GM18507 (cell line): ENCODE measurements at regions not wholly inside any gene's neighbourhood (a gene's known extent, or its start where the extent isn't known, plus 50 kb on each side); places are given as distances from the start of the nearest gene placed in this dataset.
"Not testable (repeated sequence)": the region's sequence is repeated elsewhere in the genome, so short reads cannot be mapped to it uniquely, and the experiment has no call there.

ENCODE experiments used
- DNase-seq: peaks from one replicate; pipeline ENCODE4 v3.0.0; 2011; ENCODE audit warnings: low read depth; ENCODE audit not compliant: insufficient read length; ENCODE audit errors: extremely low spot score
- FAIRE-seq: peaks from 2 replicates; lab custom pipeline; 2011; peaks lifted over from hg19 to GRCh38; lab: Jason Lieb, UNC

DNA sequence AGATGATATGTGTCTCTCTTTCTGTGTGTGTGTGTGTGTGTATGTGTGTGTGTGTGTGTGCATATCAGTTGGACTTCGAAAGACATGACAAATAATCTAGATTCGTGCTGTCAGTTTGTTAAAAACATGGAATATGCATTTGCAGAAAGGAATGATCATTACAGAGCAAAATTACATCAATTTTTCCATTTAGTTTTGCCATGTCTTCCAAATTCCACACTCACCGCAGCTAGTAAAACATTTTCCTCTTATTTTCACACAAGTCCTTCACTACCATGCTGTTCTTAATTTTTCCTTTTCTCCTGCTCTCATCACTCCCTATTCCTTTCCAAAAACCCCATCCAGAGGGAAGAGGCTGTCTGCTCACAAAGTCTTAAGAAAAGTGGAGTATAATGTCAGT, 1191.4 kb upstream of the SLC39A10 start:
- DNase-seq (no peak), FAIRE-seq (no peak)

- DNase-seq (no peak), FAIRE-seq (no peak)
These were observed 1191.9 kb upstream of the SLC39A10 start for GRCh38 chr2:194464964-194465638.

DNA sequence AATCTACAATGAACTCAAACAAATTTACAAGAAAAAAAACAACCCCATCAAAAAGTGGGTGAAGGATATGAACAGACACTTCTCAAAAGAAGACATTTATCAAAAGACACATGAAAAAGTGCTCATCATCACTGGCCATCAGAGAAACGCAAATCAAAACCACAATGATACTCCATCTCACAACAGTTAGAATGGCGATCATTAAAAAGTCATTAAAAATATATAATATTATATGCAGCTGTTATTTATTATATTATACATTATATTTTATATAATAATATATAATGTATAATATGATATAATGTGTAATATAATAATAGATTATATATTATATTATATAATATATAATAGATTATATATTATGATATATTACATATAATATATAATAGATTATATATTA, 1194.1 kb upstream of the SLC39A10 start:
- not testable (repeated sequence) for DNase-seq, FAIRE-seq

DNA sequence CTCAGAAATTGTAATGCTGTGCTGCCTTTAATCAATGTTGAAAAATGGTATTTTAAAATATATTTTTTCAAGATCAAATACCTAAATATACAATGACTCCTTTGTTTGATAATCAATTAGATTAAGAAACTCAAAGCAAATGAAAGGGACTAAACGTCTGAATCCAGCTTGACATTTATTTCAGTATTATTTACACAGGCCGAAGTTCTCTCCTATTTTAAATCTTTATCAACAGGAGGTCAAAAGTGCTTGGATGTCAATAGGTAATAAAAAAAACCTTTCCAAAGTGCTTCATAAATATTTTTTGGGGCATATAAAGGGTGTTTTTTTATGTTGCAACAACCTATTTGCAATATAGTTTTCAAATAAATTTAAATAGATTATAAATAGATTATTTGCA, 1201.7 kb upstream of the SLC39A10 start:
- DNase-seq (no peak), FAIRE-seq (no peak)

DNA sequence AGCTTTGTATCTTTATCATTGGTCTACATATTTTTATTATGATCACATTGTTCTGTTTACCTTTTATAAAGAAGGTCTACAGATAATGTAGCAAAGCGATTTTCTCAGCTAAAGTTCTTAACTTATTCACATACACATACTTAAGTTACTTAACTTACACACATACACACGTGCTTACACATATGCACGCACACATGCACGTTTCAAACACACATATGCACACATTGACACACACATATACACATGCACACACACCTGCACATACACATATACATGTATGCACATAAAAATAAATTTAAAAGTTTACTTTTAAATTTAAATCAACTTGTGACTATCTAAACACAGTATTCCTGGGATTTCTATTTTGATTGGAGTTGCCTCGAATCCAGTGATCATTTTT, 1204.5 kb upstream of the SLC39A10 start:
- no peak for DNase-seq
- FAIRE-seq = no peak

- no peak for DNase-seq
- no peak for FAIRE-seq
These were observed 1211.8 kb upstream of the SLC39A10 start for GRCh38 chr2:194445226-194445625.

- DNase-seq (no peak), FAIRE-seq (no peak)
These were observed 1213.1 kb upstream of the SLC39A10 start for GRCh38 chr2:194443926-194444325.

DNA sequence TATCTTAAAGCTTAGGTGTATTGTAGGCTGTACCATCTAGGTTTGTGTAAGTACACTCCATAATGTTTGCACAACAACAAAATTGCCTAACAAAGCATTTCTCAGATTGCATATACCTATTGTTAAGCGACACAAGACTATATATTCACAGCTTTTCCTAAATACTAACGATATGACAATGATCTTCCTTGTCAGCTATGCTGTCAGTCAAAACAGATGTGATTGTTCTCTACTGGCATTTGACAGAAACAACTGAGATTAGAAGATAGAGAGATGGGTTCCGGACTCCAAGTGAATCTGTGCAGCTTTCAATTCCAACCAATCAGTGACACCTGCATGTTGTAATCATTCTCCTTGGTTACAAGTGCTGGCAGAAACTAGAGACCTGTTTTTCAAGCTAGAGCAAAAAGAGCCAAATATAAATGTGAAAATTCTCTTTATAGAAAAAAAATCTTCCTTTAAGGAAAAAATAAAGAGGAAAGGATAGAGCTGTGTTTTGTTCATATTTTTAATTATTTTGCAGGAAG, 1232.3 kb upstream of the SLC39A10 start:
- FAIRE-seq (no peak), DNase-seq (no peak)

GRCh38 chr2:194411221-194411620, 1245.8 kb upstream of the SLC39A10 start:
- DNase-seq (no peak), FAIRE-seq (no peak)

GRCh38 chr2:194395818-194396217, 1261.2 kb upstream of the SLC39A10 start:
- FAIRE-seq = no peak
- no peak for DNase-seq

- no peak for FAIRE-seq
These were observed 1271.7 kb upstream of the SLC39A10 start for GRCh38 chr2:194385376-194385775.

DNA sequence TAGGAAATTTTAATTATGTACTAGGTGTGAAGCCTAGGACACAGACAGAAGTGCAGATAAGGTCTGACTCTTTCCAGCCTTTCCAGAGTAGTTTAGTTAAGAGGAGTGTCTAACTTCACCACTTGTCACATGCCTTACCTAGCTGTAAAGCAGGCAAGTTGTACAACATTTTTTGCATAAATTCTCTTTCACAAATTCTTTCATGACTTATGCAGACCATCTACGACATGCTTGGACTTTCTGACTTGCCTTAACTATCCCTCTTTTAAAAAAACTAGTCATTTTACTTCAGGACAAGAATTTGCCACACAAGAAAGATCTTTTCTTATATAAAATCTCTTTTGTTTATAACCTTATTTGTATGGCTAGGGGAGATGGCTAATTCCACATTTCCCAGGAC, 1273.6 kb upstream of the SLC39A10 start:
- DNase-seq = no peak
- FAIRE-seq = no peak

More at GRCh38 chr2:194385376-194385775, 1271.7 kb upstream of the SLC39A10 start:
- DNase-seq = no peak

GRCh38 chr2:194382221-194382620, 1274.8 kb upstream of the SLC39A10 start:
- DNase-seq (no peak), FAIRE-seq (no peak)

- no peak for DNase-seq
- FAIRE-seq = no peak
These were observed 1277.0 kb upstream of the SLC39A10 start for GRCh38 chr2:194380011-194380410.

- FAIRE-seq, DNase-seq: not testable (repeated sequence)
These were observed 1289.6 kb upstream of the SLC39A10 start for GRCh38 chr2:194367390-194367789.

DNA sequence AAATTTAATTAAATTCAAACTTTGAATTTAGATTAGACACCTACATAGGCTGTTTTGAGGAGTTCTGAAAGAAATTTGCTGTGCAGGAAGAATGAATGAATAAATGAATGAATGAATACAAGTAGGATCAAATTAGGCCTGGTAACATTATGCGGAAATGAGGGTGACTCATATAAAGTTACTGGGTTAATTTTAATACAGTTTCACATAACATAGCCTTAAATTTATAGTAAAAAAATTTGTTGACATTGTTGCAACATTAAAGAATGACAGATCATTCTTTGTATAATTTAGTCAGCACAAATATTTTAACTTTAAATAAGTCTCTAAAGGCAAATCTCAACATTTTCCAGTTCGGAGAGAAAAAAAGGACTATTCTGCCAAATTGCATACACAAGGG, 1293.1 kb upstream of the SLC39A10 start:
- FAIRE-seq (no peak), DNase-seq (no peak)

- FAIRE-seq (no peak), DNase-seq (no peak)
These were observed 1293.7 kb upstream of the SLC39A10 start for GRCh38 chr2:194363295-194363694.

DNA sequence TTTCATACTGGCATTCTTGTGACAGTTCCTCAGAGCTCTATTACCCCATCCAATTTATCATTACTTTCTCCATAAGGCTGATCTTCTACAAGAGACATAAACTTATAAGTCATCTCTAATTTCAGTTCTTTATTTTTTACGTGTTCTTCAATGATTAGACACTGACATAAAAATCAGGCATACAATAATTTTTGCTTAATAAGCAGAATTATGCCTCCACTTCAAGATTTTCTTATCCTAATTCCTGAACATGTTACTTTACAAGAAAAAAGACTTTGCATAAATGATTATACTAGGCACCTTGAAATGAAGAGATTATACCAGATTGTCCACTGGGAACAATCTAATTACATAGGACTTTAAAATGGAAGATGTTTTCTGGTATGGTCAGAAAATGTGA, 1304.5 kb upstream of the SLC39A10 start:
- DNase-seq (no peak), FAIRE-seq (no peak)

DNA sequence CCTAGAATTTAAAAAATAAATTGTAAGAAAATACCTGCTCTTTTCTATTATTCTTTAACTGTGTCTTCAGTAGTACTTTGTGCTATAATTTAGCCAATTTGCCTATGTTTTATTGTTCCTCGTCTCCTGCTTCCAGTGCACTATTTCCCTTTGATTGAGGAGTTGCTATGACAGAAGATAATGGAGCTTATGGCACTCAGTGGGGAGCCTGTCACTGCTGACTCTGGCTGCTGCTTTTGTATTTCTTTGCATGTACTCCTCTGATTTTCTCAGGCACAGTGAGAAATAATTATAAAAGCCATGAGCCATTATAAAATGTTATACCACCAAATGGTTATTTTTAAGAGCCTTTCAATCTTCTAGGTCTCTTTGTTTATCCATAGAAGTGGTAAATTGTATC, 1310.8 kb upstream of the SLC39A10 start:
- DNase-seq (no peak), FAIRE-seq (no peak)

- FAIRE-seq (no peak), DNase-seq (no peak)
These were observed 1311.7 kb upstream of the SLC39A10 start for GRCh38 chr2:194345347-194345746.

- no peak for DNase-seq
- FAIRE-seq = no peak
These were observed 1313.9 kb upstream of the SLC39A10 start for GRCh38 chr2:194343167-194343566.
